PC-9 (cell line): ENCODE measurements at regions not wholly inside any gene's neighbourhood (a gene's known extent, or its start where the extent isn't known, plus 50 kb on each side); places are given as distances from the start of the nearest gene placed in this dataset.

ENCODE experiments used
- BruUV-seq: library from RNA; stranded (reverse); fragments of 400-500 nt; replicated peaks from 2 replicates; lab custom pipeline; 2021; lab: Mats Ljungman, UMichigan
- CTCF ChIA-PET: fragments of 300-600 bp; sonication (Branson Sonifier 250); formaldehyde crosslinking; loops from one replicate; lab custom pipeline; 2022; ENCODE audit warnings: antibody characterized with exemption; lab: Charles Lee
- POLR2A ChIA-PET: fragments of 300-600 bp; sonication (Branson Sonifier 250); formaldehyde crosslinking; loops from one replicate; lab custom pipeline; 2022; ENCODE audit warnings: antibody characterized with exemption; ENCODE audit not compliant: unreplicated experiment; lab: Charles Lee
- DNase-seq, 2 experiments: peaks; one replicate each; pipeline versions ENCODE4 v3.0.0 to v3.0.0-alpha.2; 2015 to 2022; ENCODE audit warnings: mixed read lengths in 1 of 2
- H2AFZ ChIP-seq: fragments of 200-600 bp; sonication (generic); 2 replicates; pipeline ENCODE4 v1.8.1; 2017; ENCODE audit warnings: antibody characterized with exemption
- H3F3A ChIP-seq: fragments of 200-600 bp; sonication (generic); 2 replicates; pipeline ENCODE4 v1.8.1; 2017; ENCODE audit warnings: antibody characterized with exemption, mild to moderate bottlenecking, low read depth; ENCODE audit not compliant: insufficient read depth
- H3K27ac ChIP-seq: fragments of 200-600 bp; sonication (generic); 2 replicates; pipeline ENCODE4 v1.6.1; 2016; ENCODE audit warnings: mixed run types
- H3K27me3 ChIP-seq: fragments of 200-600 bp; sonication (generic); 2 replicates; pipeline ENCODE4 v1.6.1; 2016; ENCODE audit warnings: low read depth, mixed run types; ENCODE audit not compliant: insufficient read depth
- H3K36me3 ChIP-seq: fragments of 200-600 bp; sonication (generic); 2 replicates; pipeline ENCODE4 v1.6.1; 2016; ENCODE audit warnings: low read depth, mixed run types
- H3K4me1 ChIP-seq: fragments of 200-600 bp; sonication (generic); replicated peaks from 2 replicates; pipeline ENCODE4 v1.6.1; 2016; ENCODE audit warnings: mixed run types; ENCODE audit not compliant: insufficient read depth
- H3K4me2 ChIP-seq: fragments of 200-600 bp; sonication (generic); 2 replicates; pipeline ENCODE4 v1.6.1; 2017; ENCODE audit warnings: mixed run types
- H3K4me3 ChIP-seq: fragments of 200-600 bp; sonication (generic); 2 replicates; pipeline ENCODE4 v1.6.1; 2016; ENCODE audit warnings: mixed run types
- H3K79me2 ChIP-seq: fragments of 200-600 bp; sonication (generic); 2 replicates; pipeline ENCODE4 v1.6.1; 2017; ENCODE audit warnings: low read depth, mixed run types
- H3K9me2 ChIP-seq: fragments of 200-600 bp; sonication (generic); 2 replicates; pipeline ENCODE4 v1.8.1; 2017; ENCODE audit warnings: mild to moderate bottlenecking; ENCODE audit not compliant: insufficient read depth
- H3K9me3 ChIP-seq: fragments of 200-600 bp; sonication (generic); 2 replicates; pipeline ENCODE4 v1.8.1; 2016; ENCODE audit warnings: low read depth; ENCODE audit not compliant: insufficient read depth
- H4K20me1 ChIP-seq: fragments of 200-600 bp; sonication (generic); 2 replicates; pipeline ENCODE4 v1.8.1; 2017; ENCODE audit not compliant: insufficient read depth
- CTCF ChIP-seq: fragments of 200-600 bp; sonication (generic); conservative IDR thresholded peaks from 2 replicates; pipeline ENCODE4 v1.6.1; 2017; ENCODE audit warnings: mixed run types, antibody characterized with exemption, mild to moderate bottlenecking, moderate library complexity
- EZH2 ChIP-seq: fragments of 200-600 bp; sonication (generic); IDR thresholded peaks from 2 replicates; pipeline ENCODE4 v1.8.0; 2017; ENCODE audit warnings: antibody characterized with exemption, low read depth
- intact Hi-C: fragments of 100-400 bp; cut with micrococcal nuclease; formaldehyde crosslinking; loops from one replicate; pipeline ENCODE4 v1.10.0; 2022; ENCODE audit not compliant: unreplicated experiment

DNA sequence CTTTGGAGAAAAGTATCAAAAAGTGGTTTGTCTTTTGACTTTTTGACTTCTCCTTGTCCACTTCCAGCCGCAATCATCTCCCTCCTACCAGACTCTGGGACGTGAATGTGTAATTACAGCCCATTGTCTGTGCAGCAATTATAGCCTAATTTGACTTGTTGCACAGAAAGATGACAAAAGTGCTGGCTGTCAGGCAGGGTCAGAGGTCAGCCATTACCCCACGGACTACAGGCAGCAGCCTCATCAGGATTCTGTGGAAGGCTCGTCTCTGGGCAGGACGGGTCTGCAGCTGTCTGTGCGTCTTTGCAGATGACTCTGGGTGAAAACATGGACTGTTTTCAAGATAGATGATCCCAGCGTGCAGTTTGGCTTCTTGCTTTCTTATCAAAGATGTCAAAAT lies 102.2 kb upstream of the EDNRB start:
- no TSS peak for BruUV-seq
- no peaks in the 10 kb centered on the region for H4K20me1 ChIP-seq
- H3K27ac ChIP-seq = no peak overlapping the region
- H3F3A ChIP-seq = no peaks in the 10 kb centered on the region
- H3K79me2 ChIP-seq = no peaks in the 10 kb centered on the region
- H3K9me2 ChIP-seq = no peaks in the 10 kb centered on the region; the same call in 1 of the 2 replicates
- TF ChIP-seq CTCF = no peak
- TF ChIP-seq EZH2 = no peak
- DNase-seq = no peak
- no peaks in the 10 kb centered on the region for H3K9me3 ChIP-seq
- no peaks in the 10 kb centered on the region for H3K36me3 ChIP-seq
- no peak overlapping the region for H3K4me3 ChIP-seq
- ChIA-PET POLR2A (no interaction called here), CTCF (no interaction called here)
- intact Hi-C loops = no loop called here
- no peaks in the 10 kb centered on the region for H3K27me3 ChIP-seq
- H3K4me2 ChIP-seq = no peak overlapping the region
- no peaks in the 10 kb centered on the region for H3K4me1 ChIP-seq
- peak overlapping the region; percentile 71 for H2AFZ ChIP-seq

- H3K4me1 ChIP-seq = no peaks in the 10 kb centered on the region
- H3K79me2 ChIP-seq = no peaks in the 10 kb centered on the region
- DNase-seq = no peak
- H3K36me3 ChIP-seq = no peaks in the 10 kb centered on the region
- no TSS peak for BruUV-seq
- H4K20me1 ChIP-seq = no peaks in the 10 kb centered on the region
- CTCF ChIA-PET = no interaction called here
- H3K9me2 ChIP-seq = no peaks in the 10 kb centered on the region; the same call in 1 of the 2 replicates
- peak overlapping the region; percentile 58; the same call in 1 of the 2 replicates for H2AFZ ChIP-seq
- H3K4me3 ChIP-seq = no peak overlapping the region
- no peaks in the 10 kb centered on the region for H3K27me3 ChIP-seq
- TF ChIP-seq CTCF (no peak), EZH2 (no peak)
- no peaks in the 10 kb centered on the region for H3F3A ChIP-seq
- intact Hi-C loops = no loop called here
- H3K27ac ChIP-seq = no peak overlapping the region
- POLR2A ChIA-PET = no interaction called here
- H3K4me2 ChIP-seq = no peak overlapping the region
- H3K9me3 ChIP-seq = no peaks in the 10 kb centered on the region; the same call in 1 of the 2 replicates
Measured at GRCh38 chr13:78015782-78016181, 97.2 kb upstream of the EDNRB start.

DNA sequence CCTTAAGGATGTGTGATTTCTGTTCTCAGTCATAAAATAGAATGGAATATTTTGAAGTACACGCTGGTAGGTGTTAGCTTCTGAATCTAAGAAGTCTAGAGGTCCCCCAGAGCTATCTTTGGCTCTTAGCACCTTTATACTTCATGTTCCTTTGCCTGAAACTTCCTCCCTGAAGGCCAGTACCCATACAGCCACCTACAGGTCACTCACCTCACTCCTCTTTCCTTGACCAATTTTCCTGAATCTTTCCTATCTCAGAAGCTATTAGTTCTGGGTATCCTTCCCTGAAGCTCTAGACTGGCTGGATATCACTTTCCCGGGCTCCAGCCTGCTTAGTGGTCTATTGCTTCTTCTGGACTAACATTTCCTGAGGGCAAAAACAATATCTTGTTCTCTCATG lies 93.4 kb upstream of the EDNRB start:
- no peaks in the 10 kb centered on the region; the same call in 1 of the 2 replicates for H3K9me3 ChIP-seq
- H3K27ac ChIP-seq = no peak overlapping the region
- TF ChIP-seq CTCF = no peak
- TF ChIP-seq EZH2 = no peak
- ChIA-PET POLR2A (no interaction called here), CTCF (no interaction called here)
- no peak overlapping the region for H3K4me2 ChIP-seq
- H3F3A ChIP-seq = no peaks in the 10 kb centered on the region
- intact Hi-C loops = no loop called here
- no peaks in the 10 kb centered on the region for H3K27me3 ChIP-seq
- H3K4me3 ChIP-seq = no peak overlapping the region
- no TSS peak for BruUV-seq
- no peak overlapping the region for H2AFZ ChIP-seq
- H3K79me2 ChIP-seq = no peaks in the 10 kb centered on the region
- H4K20me1 ChIP-seq = no peaks in the 10 kb centered on the region
- H3K4me1 ChIP-seq = no peaks in the 10 kb centered on the region
- DNase-seq = no peak
- H3K9me2 ChIP-seq = no peaks in the 10 kb centered on the region
- no peaks in the 10 kb centered on the region for H3K36me3 ChIP-seq
